SK-N-SH treated with all-trans-retinoic acid at 6 μM for 48 hours (cell line): ENCODE measurements at regions not wholly inside any gene's neighbourhood (a gene's known extent, or its start where the extent isn't known, plus 50 kb on each side); places are given as distances from the start of the nearest gene placed in this dataset.

Experiments
- ATAC-seq: fragments of 200-7000 bp; cut with Tn5 transposase; 3 replicates; pipeline ENCODE4 v1.9.1; 2020; ENCODE audit warnings: mild to moderate bottlenecking, moderate library complexity
- ARNTL ChIP-seq: fragments of 450-650 bp; formaldehyde crosslinking; IDR thresholded peaks from 2 replicates; pipeline ENCODE4 v1.5.0; 2020; ENCODE audit warnings: low read depth, mild to moderate bottlenecking, moderate library complexity, borderline replicate concordance
- BACH2 ChIP-seq: fragments of 250-450 bp; sonication (Bioruptor Pico); IDR thresholded peaks from 2 replicates; pipeline ENCODE4 v1.9.0; 2021; ENCODE audit warnings: mild to moderate bottlenecking, borderline replicate concordance
- CREB5 ChIP-seq: fragments of 250-450 bp; sonication (Bioruptor Pico); IDR thresholded peaks from 2 replicates; pipeline ENCODE4 v1.5.1; 2020; ENCODE audit warnings: low read depth, mild to moderate bottlenecking, moderate library complexity
- CSDC2 ChIP-seq: fragments of 250-450 bp; sonication (Bioruptor Pico); IDR thresholded peaks from 2 replicates; pipeline ENCODE4 v1.5.0; 2020; ENCODE audit warnings: mild to moderate bottlenecking, moderate library complexity
- ESRRG ChIP-seq: fragments of 250-450 bp; sonication (Bioruptor Pico); IDR thresholded peaks from 2 replicates; pipeline ENCODE4 v1.6.1; 2021; ENCODE audit warnings: mild to moderate bottlenecking
- GLIS3 ChIP-seq: fragments of 250-450 bp; sonication (Bioruptor Pico); IDR thresholded peaks from 2 replicates; pipeline ENCODE4 v1.5.0; 2020; ENCODE audit warnings: mild to moderate bottlenecking, moderate library complexity
- ISL1 ChIP-seq: fragments of 250-450 bp; sonication (Bioruptor Pico); IDR thresholded peaks from 2 replicates; pipeline ENCODE4 v2.1.2; 2022; ENCODE audit warnings: mild to moderate bottlenecking, moderate library complexity
- OSR1 ChIP-seq: fragments of 250-450 bp; sonication (Bioruptor Pico); IDR thresholded peaks from 2 replicates; pipeline ENCODE4 v1.8.0; 2022; ENCODE audit warnings: moderate library complexity, mild to moderate bottlenecking, inconsistent platforms
- POU6F1 ChIP-seq: fragments of 250-450 bp; sonication (Bioruptor Pico); IDR thresholded peaks from 2 replicates; pipeline ENCODE4 v1.8.0; 2021; ENCODE audit warnings: low read depth, mild to moderate bottlenecking, moderate library complexity, borderline replicate concordance
- SNAI2 ChIP-seq: fragments of 250-450 bp; sonication (Bioruptor Pico); IDR thresholded peaks from 2 replicates; pipeline ENCODE4 v1.5.0; 2020; ENCODE audit warnings: mild to moderate bottlenecking, moderate library complexity
- TCF4 ChIP-seq: fragments of 250-450 bp; sonication (Bioruptor Pico); IDR thresholded peaks from 2 replicates; pipeline ENCODE4 v1.8.0; 2021; ENCODE audit warnings: mild to moderate bottlenecking, moderate library complexity, borderline replicate concordance
- TOX ChIP-seq: fragments of 250-450 bp; sonication (Bioruptor Pico); IDR thresholded peaks from 2 replicates; pipeline ENCODE4 v1.8.0; 2021; ENCODE audit warnings: mild to moderate bottlenecking, moderate library complexity, borderline replicate concordance
- TSHZ2 ChIP-seq: fragments of 250-450 bp; sonication (Bioruptor Pico); IDR thresholded peaks from 2 replicates; pipeline ENCODE4 v1.5.0; 2020; ENCODE audit warnings: mild to moderate bottlenecking, moderate library complexity
- ZFP30 ChIP-seq: fragments of 450-650 bp; formaldehyde crosslinking; IDR thresholded peaks from 2 replicates; pipeline ENCODE4 v1.5.0; 2022; ENCODE audit warnings: mild to moderate bottlenecking, moderate library complexity
- ZNF565 ChIP-seq: fragments of 450-650 bp; formaldehyde crosslinking; conservative IDR thresholded peaks from 2 replicates; pipeline ENCODE4 v1.5.0; 2020; ENCODE audit warnings: low read depth, mild to moderate bottlenecking, moderate library complexity
- ZNF70 ChIP-seq: fragments of 450-650 bp; formaldehyde crosslinking; IDR thresholded peaks from 2 replicates; pipeline ENCODE4 v1.5.0; 2020; ENCODE audit warnings: mild to moderate bottlenecking, moderate library complexity
- ZNF8 ChIP-seq: fragments of 450-650 bp; formaldehyde crosslinking; IDR thresholded peaks from 2 replicates; pipeline ENCODE4 v1.5.0; 2020; ENCODE audit warnings: mild to moderate bottlenecking, moderate library complexity

- TF ChIP-seq ZNF70 (CRISPR knock-in tag) (no peak), ZNF565 (CRISPR knock-in tag) (no peak)
- TF ChIP-seq, all 23 proteins: peak for 0
Observed at GRCh38 chr15:38036790-38037338, 102.4 kb downstream of the TMCO5A start (continued).

GRCh38 chr15:38038659-38039442, 104.4 kb downstream of the TMCO5A start:
- ATAC-seq, result peak; percentile 90

GRCh38 chr15:38040615-38041014, 106.2 kb downstream of the TMCO5A start:
- TF ChIP-seq ZFP30 (CRISPR knock-in tag) (no peak), BACH2 (CRISPR knock-in tag) (no peak), TSHZ2 (CRISPR knock-in tag) (no peak), ZNF8 (CRISPR knock-in tag) (no peak)
- ATAC-seq, result no peak

More at GRCh38 chr15:38038659-38039442, 104.4 kb downstream of the TMCO5A start:
- TF ChIP-seq TOX, result no peak
- no peak for TF ChIP-seq ARNTL
- no peak for TF ChIP-seq TCF4 (CRISPR knock-in tag)
- no peak for TF ChIP-seq ZNF8 (CRISPR knock-in tag)
- TF ChIP-seq SNAI2 (CRISPR knock-in tag), result no peak
- no peak for TF ChIP-seq TSHZ2 (CRISPR knock-in tag)
- no peak for TF ChIP-seq ZFP30 (CRISPR knock-in tag)
- TF ChIP-seq ESRRG (CRISPR knock-in tag), result no peak
- TF ChIP-seq ZNF565 (CRISPR knock-in tag), result no peak
- no peak for TF ChIP-seq CSDC2 (CRISPR knock-in tag)
- no peak for TF ChIP-seq GLIS3
- TF ChIP-seq POU6F1 (CRISPR knock-in tag), result no peak
- TF ChIP-seq CREB5, result no peak
- no peak for TF ChIP-seq OSR1 (CRISPR knock-in tag)
- TF ChIP-seq, all 23 proteins: peak for 0

GRCh38 chr15:38041576-38041975, 107.1 kb downstream of the TMCO5A start:
- peak; percentile 65 for ATAC-seq
- TF ChIP-seq TOX (no peak), ZNF565 (CRISPR knock-in tag) (no peak), SNAI2 (CRISPR knock-in tag) (no peak), ZNF8 (CRISPR knock-in tag) (no peak), ARNTL (no peak), TCF4 (CRISPR knock-in tag) (no peak), TSHZ2 (CRISPR knock-in tag) (no peak), GLIS3 (no peak), ISL1 (CRISPR knock-in tag) (no peak), ZFP30 (CRISPR knock-in tag) (no peak)
